Adrenal gland (tissue), 9 donors: ENCODE measurements at regions not wholly inside any gene's neighbourhood (a gene's known extent, or its start where the extent isn't known, plus 50 kb on each side); places are given as distances from the start of the nearest gene placed in this dataset.

ENCODE experiments used
- DNase-seq, 7 donors: peaks; one replicate each; pipeline ENCODE4 v3.0.0-alpha.2; 2019 to 2020
- H3K27ac ChIP-seq, 5 donors: fragments of 200-600 bp; sonication (generic) in 4 of 5; 1 replicate in 3 of 5; 2 replicates in 2 of 5; pipeline versions ENCODE4 v1.5.1 to v1.8.0; 2016 to 2020; ENCODE audit warnings: mild to moderate bottlenecking in 1 of 5
- H3K27me3 ChIP-seq: fragments of 200-600 bp; 2 replicates; pipeline ENCODE4 v1.8.0; 2021
- H3K36me3 ChIP-seq, 2 donors: fragments of 200-600 bp; replicated peaks in 1 of 2; 1 replicate in 1 of 2; 2 replicates in 1 of 2; pipeline versions ENCODE4 v1.5.1 to v1.8.0; 2018 to 2022
- H3K4me1 ChIP-seq, 2 donors: fragments of 200-600 bp; replicated peaks in 1 of 2; 1 replicate in 1 of 2; 2 replicates in 1 of 2; pipeline versions ENCODE4 v1.5.1 to v1.8.0; 2018 to 2021
- H3K4me3 ChIP-seq, 4 donors: fragments of 200-600 bp; sonication (generic) in 3 of 4; one replicate each; pipeline ENCODE4 v1.5.1; 2016 to 2018
- H3K9me3 ChIP-seq, 3 donors: fragments of 200-600 bp; sonication (generic) in 1 of 3; replicated peaks in 1 of 3; 1 replicate in 2 of 3; 2 replicates in 1 of 3; pipeline versions ENCODE4 v1.5.1 to v1.8.0; 2016 to 2021
- CTCF ChIP-seq, 6 experiments: fragments of 450-650 bp in 4 of 6; fragments of 200-600 bp in 2 of 6; sonication (generic) in 1 of 6; IDR thresholded peaks; 1 replicate in 5 of 6; 2 replicates in 1 of 6; pipeline versions ENCODE4 v1.5.1 to v1.8.0; 2016 to 2021; ENCODE audit warnings: antibody characterized with exemption in 6 of 6, mild to moderate bottlenecking in 2 of 6, moderate library complexity in 1 of 6
- POLR2A ChIP-seq, 2 donors: fragments of 450-650 bp; IDR thresholded peaks; one replicate each; pipeline ENCODE4 v1.6.1; 2017; ENCODE audit warnings: antibody characterized with exemption in 2 of 2, mild to moderate bottlenecking in 2 of 2, moderate library complexity in 1 of 2
- WGBS, 4 donors: extraction: QIAGEN DNeasy Blood & Tissue Kit in 2 of 4; methylation state at CpG; one replicate each; pipeline versions ENCODE4 v1.1.5 to v1.1.7; 2013 to 2017; 5-methylcytosine and 5-hydroxymethylcytosine counted together
- intact Hi-C, 2 donors: fragments of 100-400 bp; cut with DNase I; formaldehyde crosslinking; loops; one replicate each; pipeline versions ENCODE4 v1.14.1 to v1.15.0; 2022 to 2023
- donor health status: healthy with polysubstance abuse.
- donor health status: Bipolar disorder and iron deficiency.
- donor health status: DM: yes; HTN: yes; CAD: no.
- donor health status: DM: no; HTN: no; CAD: no.
- donor health status: DM: no; HTN: no; CAD: no.

GRCh38 chr1:170407138-170407537 is 124.8 kb upstream of the GORAB start:
- H3K4me1 ChIP-seq, result no peaks in the 10 kb centered on the region
- intact Hi-C loops, result no loop called here
- no peaks in the 10 kb centered on the region for H3K9me3 ChIP-seq
- DNase-seq, result no peak
- no peak overlapping the region for H3K27ac ChIP-seq
- no peaks in the 10 kb centered on the region for H3K36me3 ChIP-seq
- H3K4me3 ChIP-seq, result no peak overlapping the region
- no peaks in the 10 kb centered on the region for H3K27me3 ChIP-seq
- WGBS, 4 donors, result 81 to 91% (median 88%) methylated on average over 2 of the region's 2 CpGs
- TF ChIP-seq POLR2A (IDR thresholded peaks at IDR 0.05) (no peak), CTCF (IDR thresholded peaks at IDR 0.05) (no peak)

DNA sequence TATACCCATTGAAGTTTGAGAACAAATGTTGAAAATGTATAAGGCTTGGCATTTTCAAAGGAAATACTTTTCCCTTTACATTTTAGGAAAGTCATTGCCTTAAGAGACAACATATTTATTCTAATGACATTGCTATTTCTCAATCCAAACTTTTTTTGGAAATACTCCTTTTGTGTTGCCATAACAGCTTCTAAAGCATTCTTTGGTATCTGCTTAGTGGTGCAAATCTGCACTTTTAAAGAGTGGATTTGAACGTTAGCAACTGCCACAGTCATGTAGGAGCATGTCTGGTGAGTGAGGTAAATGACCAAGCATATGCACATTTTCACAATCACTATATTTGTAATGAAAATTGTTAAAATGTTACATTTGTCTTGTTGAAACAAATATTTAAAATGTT is 124.4 kb upstream of the GORAB start:
- no peaks in the 10 kb centered on the region for H3K4me1 ChIP-seq
- no peak for DNase-seq
- H3K27me3 ChIP-seq, result no peaks in the 10 kb centered on the region
- H3K36me3 ChIP-seq, result no peaks in the 10 kb centered on the region
- no peaks in the 10 kb centered on the region for H3K9me3 ChIP-seq
- TF ChIP-seq CTCF (IDR thresholded peaks at IDR 0.05) (no peak), POLR2A (IDR thresholded peaks at IDR 0.05) (no peak)
- H3K4me3 ChIP-seq, result no peak overlapping the region
- no peak overlapping the region for H3K27ac ChIP-seq
- intact Hi-C loops, result no loop called here
- WGBS, 4 donors, result 73 to 87% (median 76%) methylated on average over 1 of the region's 1 CpG

GRCh38 chr1:170410401-170411166 is 121.4 kb upstream of the GORAB start:
- Histone ChIP-seq H3K27me3 (no peaks in the 10 kb centered on the region), H3K27ac (no peak overlapping the region), H3K4me3 (no peak overlapping the region), H3K4me1 (peaks cover 4 to 11% of the 10 kb centered on the region in 2 donors), H3K9me3 (no peaks in the 10 kb centered on the region), H3K36me3 (no peaks in the 10 kb centered on the region)
- 55 to 76% (median 70%) methylated on average over 2 of the region's 2 CpGs for WGBS, 4 donors
- no peak for DNase-seq
- intact Hi-C loops, result no loop called here
- TF ChIP-seq POLR2A (IDR thresholded peaks at IDR 0.05) (no peak), CTCF (IDR thresholded peaks at IDR 0.05) (no peak)

DNA sequence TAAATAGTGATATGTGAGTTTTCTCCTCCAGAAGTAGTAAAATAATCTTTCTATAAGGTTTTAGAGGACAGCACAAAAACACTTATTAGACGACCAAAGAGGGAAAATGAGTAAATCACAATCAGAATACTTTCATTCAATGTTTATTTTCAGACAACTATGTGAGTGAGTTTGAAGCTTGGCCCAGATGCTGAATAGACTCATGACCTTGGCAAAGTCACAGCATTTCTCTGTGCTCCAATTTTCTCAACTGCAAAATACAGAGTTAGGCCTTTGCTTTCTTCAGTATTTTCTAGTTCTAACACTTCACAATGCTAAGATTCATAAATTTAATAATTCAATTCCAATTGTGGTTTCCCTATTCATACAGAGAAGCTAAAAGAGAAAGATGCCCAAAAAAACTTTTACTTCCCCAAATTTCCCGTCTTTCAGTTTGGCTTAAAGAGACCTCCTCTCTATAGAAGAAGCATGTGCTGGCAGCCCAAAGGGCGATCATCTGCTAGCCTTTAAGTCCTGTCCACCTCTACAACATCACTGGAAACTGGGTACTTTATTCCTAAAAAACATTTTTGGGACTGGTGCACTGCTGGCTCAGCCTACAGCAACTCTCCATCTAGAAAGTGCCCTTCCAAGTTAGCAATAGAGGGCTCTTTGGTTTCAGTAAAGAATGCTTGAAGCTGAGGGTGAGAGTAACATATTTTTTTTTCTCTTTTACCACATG is 116.8 kb upstream of the GORAB start:
- Histone ChIP-seq H3K36me3 (no peaks in the 10 kb centered on the region), H3K4me1 (peaks cover 4 to 11% of the 10 kb centered on the region in 2 donors), H3K27ac (peak overlapping the region in 1 of 5 donors; percentile 44), H3K9me3 (no peaks in the 10 kb centered on the region), H3K27me3 (no peaks in the 10 kb centered on the region), H3K4me3 (no peak overlapping the region)
- DNase-seq, result peak in 2 of 7 donors; percentile 12 to 14
- intact Hi-C loops, result no loop called here
- 37 to 46% (median 39%) methylated on average over 3 of the region's 3 CpGs for WGBS, 4 donors
- TF ChIP-seq POLR2A (IDR thresholded peaks at IDR 0.05), result no peak
- TF ChIP-seq CTCF (IDR thresholded peaks at IDR 0.05), result no peak
